ENCODE measurements at regions not wholly inside any gene's neighbourhood (a gene's known extent, or its start where the extent isn't known, plus 50 kb on each side); places are given as distances from the start of the nearest gene placed in this dataset.

- DNase-seq (ENCODE audit: low spot score), result no peak
Measured at GRCh38 chr18:22330508-22330907, 87.2 kb downstream of the CTAGE1 start.

GRCh38 chr18:22325396-22325795 is 92.3 kb downstream of the CTAGE1 start:
- DNase-seq (ENCODE audit: low spot score), result no peak

- DNase-seq (ENCODE audit: low spot score), result no peak
Measured at GRCh38 chr18:22324191-22325131, 93.3 kb downstream of the CTAGE1 start.

- no peak for DNase-seq (ENCODE audit: low spot score)
Measured at GRCh38 chr18:22322243-22322691, 95.4 kb downstream of the CTAGE1 start.

- DNase-seq (ENCODE audit: low spot score), result no peak
Measured at GRCh38 chr18:22320771-22321170, 96.9 kb downstream of the CTAGE1 start.

GRCh38 chr18:22320155-22320554 is 97.6 kb downstream of the CTAGE1 start:
- no peak for DNase-seq (ENCODE audit: low spot score)

- no peak for DNase-seq (ENCODE audit: low spot score)
Measured at GRCh38 chr18:22318745-22319407, 98.8 kb downstream of the CTAGE1 start.

GRCh38 chr18:22314420-22314819 is 103.3 kb downstream of the CTAGE1 start:
- peak; percentile 14 for DNase-seq (ENCODE audit: low spot score)

- no peak for DNase-seq (ENCODE audit: low spot score)
Measured at GRCh38 chr18:22314001-22314400, 103.7 kb downstream of the CTAGE1 start.

- DNase-seq (ENCODE audit: low spot score), result no peak
Measured at GRCh38 chr18:22311301-22311700, 106.4 kb downstream of the CTAGE1 start.

- no peak for DNase-seq (ENCODE audit: low spot score)
Measured at GRCh38 chr18:22309191-22309590, 108.5 kb downstream of the CTAGE1 start.

GRCh38 chr18:22307528-22307927 is 110.2 kb downstream of the CTAGE1 start:
- DNase-seq (ENCODE audit: low spot score), result no peak

GRCh38 chr18:22303927-22304326 is 113.8 kb downstream of the CTAGE1 start:
- DNase-seq (ENCODE audit: low spot score), result no peak

GRCh38 chr18:22302144-22302543 is 115.6 kb downstream of the CTAGE1 start:
- no peak for DNase-seq (ENCODE audit: low spot score)

GRCh38 chr18:22300665-22301636 is 116.8 kb downstream of the CTAGE1 start:
- peak; percentile 75 for DNase-seq (ENCODE audit: low spot score)

GRCh38 chr18:22297008-22297407 is 120.7 kb downstream of the CTAGE1 start:
- DNase-seq (ENCODE audit: low spot score), result no peak

- DNase-seq (ENCODE audit: low spot score), result no peak
Measured at GRCh38 chr18:22296304-22296703, 121.4 kb downstream of the CTAGE1 start.

GRCh38 chr18:22293417-22293816 is 124.0 kb downstream of the GATA6 start:
- no peak for DNase-seq (ENCODE audit: low spot score)

- DNase-seq (ENCODE audit: low spot score), result no peak
Measured at GRCh38 chr18:22290004-22290403, 120.6 kb downstream of the GATA6 start.

GRCh38 chr18:22286585-22286984 is 117.2 kb downstream of the GATA6 start:
- peak; percentile 40 for DNase-seq (ENCODE audit: low spot score)

GRCh38 chr18:22285361-22286140 is 116.2 kb downstream of the GATA6 start:
- DNase-seq (ENCODE audit: low spot score), result no peak

Measured in H4 (cell line).